Fibroblast of lung (primary cell): ENCODE measurements at regions not wholly inside any gene's neighbourhood (a gene's known extent, or its start where the extent isn't known, plus 50 kb on each side); places are given as distances from the start of the nearest gene placed in this dataset.

Experiments
- DNase-seq, 2 donors: peaks; one replicate each; pipeline versions ENCODE4 v3.0.0 to v3.0.0-alpha.2; 2010; ENCODE audit warnings: low read depth in 2 of 2
- H2AFZ ChIP-seq: 2 replicates; pipeline ENCODE4 v1.5.1; 2012; ENCODE audit warnings: low read length, control low read depth, inconsistent platforms
- H3K27ac ChIP-seq: 2 replicates; pipeline ENCODE4 v1.5.1; 2011; ENCODE audit warnings: low read length, control low read depth; ENCODE audit not compliant: insufficient read depth
- H3K27me3 ChIP-seq: 2 replicates; pipeline ENCODE4 v1.5.1; 2011; ENCODE audit warnings: mild to moderate bottlenecking, low read length; ENCODE audit not compliant: control insufficient read depth, insufficient read depth
- H3K36me3 ChIP-seq: 2 replicates; pipeline ENCODE4 v1.5.1; 2011; ENCODE audit warnings: low read length; ENCODE audit not compliant: control insufficient read depth, insufficient read depth
- H3K4me1 ChIP-seq: 2 replicates; pipeline ENCODE4 v1.5.1; 2011; ENCODE audit warnings: low read length; ENCODE audit not compliant: control insufficient read depth, insufficient read depth; ENCODE audit errors: extremely low read depth
- H3K4me2 ChIP-seq: 2 replicates; pipeline ENCODE4 v1.5.1; 2011; ENCODE audit warnings: low read length, control low read depth; ENCODE audit not compliant: insufficient read depth; ENCODE audit errors: extremely low read depth
- H3K4me3 ChIP-seq, 4 experiments: fragments of 200-600 bp in 1 of 4; sonication (generic) in 1 of 4; replicated peaks in 1 of 4; 2 replicates each; pipeline ENCODE4 v1.5.1; 2011 to 2016; ENCODE audit warnings: low read length in 4 of 4, low read depth in 3 of 4, mild to moderate bottlenecking in 3 of 4, control low read depth in 2 of 4, inconsistent platforms in 1 of 4, mixed read lengths in 1 of 4; ENCODE audit not compliant: insufficient read depth in 1 of 4; ENCODE audit errors: control extremely low read depth in 1 of 4
- H3K79me2 ChIP-seq: 2 replicates; pipeline ENCODE4 v1.5.1; 2012; ENCODE audit warnings: mild to moderate bottlenecking, low read length, inconsistent platforms; ENCODE audit not compliant: control insufficient read depth, insufficient read depth
- H3K9ac ChIP-seq: 2 replicates; pipeline ENCODE4 v1.5.1; 2011; ENCODE audit warnings: mild to moderate bottlenecking, low read length, control low read depth; ENCODE audit not compliant: insufficient read depth
- H3K9me3 ChIP-seq: 2 replicates; pipeline ENCODE4 v1.5.1; 2012; ENCODE audit warnings: low read depth, low read length; ENCODE audit not compliant: control insufficient read depth, insufficient read depth
- H4K20me1 ChIP-seq: 2 replicates; pipeline ENCODE4 v1.5.1; 2011; ENCODE audit warnings: low read length; ENCODE audit not compliant: control insufficient read depth, insufficient read depth; ENCODE audit errors: extremely low read depth
- EZH2 ChIP-seq: IDR thresholded peaks from 2 replicates; pipeline ENCODE4 v1.5.1; 2012; ENCODE audit warnings: low read length, control low read depth, mild to moderate bottlenecking; ENCODE audit errors: missing control alignments
- TF ChIP-seq, protein P1 (sequence below), 2 donors: IDR thresholded peaks in 1 of 2; conservative IDR thresholded peaks in 1 of 2; 1 replicate in 1 of 2; 2 replicates in 1 of 2; pipeline ENCODE4 v1.5.1; 2011 to 2012; ENCODE audit warnings: low read length in 2 of 2, control low read depth in 1 of 2, inconsistent platforms in 1 of 2, low read depth in 1 of 2, mild to moderate bottlenecking in 1 of 2

DNA sequence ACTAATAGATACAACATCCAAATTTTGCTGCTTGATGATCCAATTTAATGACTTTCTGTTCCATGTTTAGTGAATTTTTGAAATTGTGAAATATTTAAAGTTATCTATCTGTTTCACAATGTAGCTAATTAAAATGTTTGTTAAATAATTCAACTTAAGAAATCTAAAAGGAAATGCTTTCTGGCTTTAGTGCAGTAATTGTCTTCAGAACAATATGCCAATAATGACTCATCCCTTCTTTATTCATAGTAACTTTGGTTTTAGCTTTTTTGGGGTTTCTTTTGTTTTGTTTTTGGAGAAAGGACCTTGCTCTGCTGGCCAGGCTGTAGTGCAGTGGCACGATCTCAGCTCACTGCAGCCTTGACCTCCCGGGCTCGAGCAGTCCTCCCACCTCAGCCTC is 479.2 kb upstream of the RGS6 start:
- peaks cover 2% of the 10 kb centered on the region for H3K4me1 ChIP-seq
- no peaks in the 10 kb centered on the region for H3K36me3 ChIP-seq
- no peak overlapping the region for H3K9ac ChIP-seq
- no peak for DNase-seq
- H3K27me3 ChIP-seq = no peaks in the 10 kb centered on the region
- no peak for TF ChIP-seq EZH2
- TF ChIP-seq, protein P1, sequence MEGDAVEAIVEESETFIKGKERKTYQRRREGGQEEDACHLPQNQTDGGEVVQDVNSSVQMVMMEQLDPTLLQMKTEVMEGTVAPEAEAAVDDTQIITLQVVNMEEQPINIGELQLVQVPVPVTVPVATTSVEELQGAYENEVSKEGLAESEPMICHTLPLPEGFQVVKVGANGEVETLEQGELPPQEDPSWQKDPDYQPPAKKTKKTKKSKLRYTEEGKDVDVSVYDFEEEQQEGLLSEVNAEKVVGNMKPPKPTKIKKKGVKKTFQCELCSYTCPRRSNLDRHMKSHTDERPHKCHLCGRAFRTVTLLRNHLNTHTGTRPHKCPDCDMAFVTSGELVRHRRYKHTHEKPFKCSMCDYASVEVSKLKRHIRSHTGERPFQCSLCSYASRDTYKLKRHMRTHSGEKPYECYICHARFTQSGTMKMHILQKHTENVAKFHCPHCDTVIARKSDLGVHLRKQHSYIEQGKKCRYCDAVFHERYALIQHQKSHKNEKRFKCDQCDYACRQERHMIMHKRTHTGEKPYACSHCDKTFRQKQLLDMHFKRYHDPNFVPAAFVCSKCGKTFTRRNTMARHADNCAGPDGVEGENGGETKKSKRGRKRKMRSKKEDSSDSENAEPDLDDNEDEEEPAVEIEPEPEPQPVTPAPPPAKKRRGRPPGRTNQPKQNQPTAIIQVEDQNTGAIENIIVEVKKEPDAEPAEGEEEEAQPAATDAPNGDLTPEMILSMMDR (conservative IDR thresholded peaks at IDR 0.05 in 1 of 2, IDR thresholded peaks at IDR 0.05 in 1 of 2; ENCODE audit: low read depth in 1 of 2, low read length in 2 of 2) = no peak
- no peak overlapping the region for H3K4me2 ChIP-seq
- no peak overlapping the region for H3K4me3 ChIP-seq
- H3K79me2 ChIP-seq = no peaks in the 10 kb centered on the region
- H4K20me1 ChIP-seq = no peaks in the 10 kb centered on the region
- no peak overlapping the region for H3K27ac ChIP-seq
- no peaks in the 10 kb centered on the region for H3K9me3 ChIP-seq
- no peak overlapping the region for H2AFZ ChIP-seq

DNA sequence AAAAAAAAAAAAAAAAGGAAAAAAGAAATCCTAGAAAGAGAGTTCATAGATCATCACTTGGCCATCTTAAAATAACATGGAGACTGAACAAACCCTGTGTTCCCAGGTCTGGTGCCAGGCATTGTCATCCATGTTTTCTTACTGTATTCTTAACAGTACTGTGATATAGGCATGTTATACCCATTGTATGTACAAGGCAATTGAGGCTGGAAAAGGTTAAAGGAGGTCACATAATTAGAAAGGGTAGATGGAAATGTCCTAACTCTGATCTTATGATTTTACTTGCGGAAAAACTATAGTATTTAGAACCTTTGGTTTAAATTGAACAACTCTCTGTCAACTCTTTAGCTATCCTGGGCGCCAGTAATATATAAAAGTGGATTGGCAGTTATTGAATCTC is 478.2 kb upstream of the RGS6 start:
- H4K20me1 ChIP-seq = no peaks in the 10 kb centered on the region
- H3K27ac ChIP-seq = no peak overlapping the region
- no peaks in the 10 kb centered on the region for H3K36me3 ChIP-seq
- TF ChIP-seq EZH2 = no peak
- TF ChIP-seq, protein P1 (conservative IDR thresholded peaks at IDR 0.05 in 1 of 2, IDR thresholded peaks at IDR 0.05 in 1 of 2; ENCODE audit: low read depth in 1 of 2, low read length in 2 of 2) = no peak
- peaks cover 2% of the 10 kb centered on the region for H3K4me1 ChIP-seq
- H3K4me2 ChIP-seq = no peak overlapping the region
- DNase-seq = no peak
- H3K79me2 ChIP-seq = no peaks in the 10 kb centered on the region
- H3K9me3 ChIP-seq = no peaks in the 10 kb centered on the region
- no peaks in the 10 kb centered on the region for H3K27me3 ChIP-seq
- H3K9ac ChIP-seq = no peak overlapping the region
- H2AFZ ChIP-seq = no peak overlapping the region
- H3K4me3 ChIP-seq = no peak overlapping the region

DNA sequence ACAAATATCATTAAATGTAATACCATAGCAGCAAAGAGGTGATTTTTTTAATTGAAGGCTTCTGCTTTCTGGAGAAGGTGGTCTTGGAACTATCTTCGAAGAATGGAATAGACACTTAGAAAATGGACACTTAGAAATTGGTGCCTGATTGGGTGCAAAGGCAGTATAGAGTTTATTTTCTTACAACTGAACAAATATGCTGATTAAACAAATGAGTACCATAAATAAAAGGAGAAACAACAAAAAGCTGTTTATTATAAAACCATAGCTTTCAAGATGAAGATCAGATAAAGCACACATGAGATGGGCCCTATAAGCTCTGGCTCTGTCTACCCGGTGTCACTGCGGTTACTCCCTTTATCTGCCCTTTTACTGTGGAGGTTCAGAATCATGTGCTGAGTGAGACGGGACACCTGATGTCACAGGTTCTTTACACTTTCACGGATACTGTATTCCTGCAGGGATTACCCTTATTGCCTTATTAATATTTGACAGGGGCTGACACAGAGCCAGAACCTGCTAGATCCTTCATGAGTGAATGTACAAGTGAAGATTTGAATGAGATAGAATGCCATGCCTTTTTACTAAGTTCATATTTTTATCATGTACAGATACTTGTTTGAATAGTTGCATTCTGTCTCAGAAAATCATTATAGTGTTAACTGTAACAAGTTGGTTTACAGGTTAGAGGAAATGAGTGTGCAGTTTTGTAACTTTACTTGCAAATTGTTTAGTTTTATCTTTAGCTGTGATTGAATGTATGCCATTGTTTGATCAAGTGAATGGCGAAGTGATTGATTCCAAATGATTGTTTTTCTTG is 477.5 kb upstream of the RGS6 start:
- Histone ChIP-seq H3K9ac (no peak overlapping the region), H3K36me3 (no peaks in the 10 kb centered on the region), H3K4me2 (no peak overlapping the region), H3K27me3 (no peaks in the 10 kb centered on the region), H3K27ac (no peak overlapping the region), H3K79me2 (no peaks in the 10 kb centered on the region), H3K4me3 (no peak overlapping the region), H4K20me1 (no peaks in the 10 kb centered on the region), H3K9me3 (no peaks in the 10 kb centered on the region), H2AFZ (no peak overlapping the region), H3K4me1 (peaks cover 2% of the 10 kb centered on the region)
- DNase-seq = no peak
- TF ChIP-seq EZH2 = no peak
- TF ChIP-seq, protein P1 (conservative IDR thresholded peaks at IDR 0.05 in 1 of 2, IDR thresholded peaks at IDR 0.05 in 1 of 2; ENCODE audit: low read depth in 1 of 2, low read length in 2 of 2) = no peak
